Panc1 (cell line): ENCODE measurements at regions not wholly inside any gene's neighbourhood (a gene's known extent, or its start where the extent isn't known, plus 50 kb on each side); places are given as distances from the start of the nearest gene placed in this dataset.

Experiments
- CTCF ChIP-seq: fragments of 450-650 bp; IDR thresholded peaks from 2 replicates; pipeline ENCODE4 v1.5.1; 2017; ENCODE audit warnings: mild to moderate bottlenecking
- POLR2AphosphoS5 ChIP-seq: IDR thresholded peaks from 2 replicates; pipeline ENCODE4 v1.6.1; 2012; ENCODE audit warnings: mild to moderate bottlenecking, low read depth, low read length, moderate library complexity
- SIN3A ChIP-seq: IDR thresholded peaks from 2 replicates; pipeline ENCODE4 v1.6.1; 2012; ENCODE audit warnings: low read depth, mild to moderate bottlenecking, low read length, moderate library complexity, borderline replicate concordance; ENCODE audit not compliant: insufficient read depth
- TCF7L2 ChIP-seq: IDR thresholded peaks from 2 replicates; pipeline ENCODE4 v1.6.1; 2011; ENCODE audit warnings: mild to moderate bottlenecking, low read depth, low read length, inconsistent platforms

- TF ChIP-seq CTCF (no peak), TCF7L2 (no peak), SIN3A (no peak), POLR2AphosphoS5 (no peak)
Measured at GRCh38 chr13:90950160-90950559, 397.3 kb upstream of the MIR17HG start.
